ENCODE measurements at regions not wholly inside any gene's neighbourhood (a gene's known extent, or its start where the extent isn't known, plus 50 kb on each side); places are given as distances from the start of the nearest gene placed in this dataset.

DNA sequence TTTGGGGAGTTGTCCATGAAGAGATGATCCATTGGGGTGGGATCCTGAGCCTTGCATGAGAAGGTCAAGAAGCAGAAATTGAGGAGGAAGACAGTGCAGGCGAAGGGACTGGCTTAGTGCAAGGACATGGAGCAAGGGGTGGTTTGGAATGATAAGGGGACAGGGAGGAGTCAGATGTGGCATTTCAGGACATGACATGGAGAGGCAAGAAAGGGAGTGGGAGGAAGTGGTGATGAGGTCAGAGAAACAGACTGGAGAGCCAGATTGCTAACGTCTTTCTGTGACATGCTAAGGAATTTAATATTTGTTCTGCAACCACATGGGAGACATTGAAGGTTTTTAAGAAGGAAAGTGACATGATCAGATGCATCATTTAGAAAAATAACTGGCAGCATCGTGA is 346.8 kb upstream of the FMN2 start:
- Histone ChIP-seq H3K27me3 (no peaks in the 10 kb centered on the region), H3K4me3 (no peak overlapping the region), H3K27ac (no peak overlapping the region), H3K36me3 (no peaks in the 10 kb centered on the region), H3K9me3 (no peaks in the 10 kb centered on the region), H3K4me1 (no peaks in the 10 kb centered on the region)
- intact Hi-C loops (cut with DNase I; ENCODE audit: low total_unique reads): no loop called here
- no peak for TF ChIP-seq POLR2AphosphoS5 (IDR thresholded peaks at IDR 0.05)
- TF ChIP-seq, protein P1, sequence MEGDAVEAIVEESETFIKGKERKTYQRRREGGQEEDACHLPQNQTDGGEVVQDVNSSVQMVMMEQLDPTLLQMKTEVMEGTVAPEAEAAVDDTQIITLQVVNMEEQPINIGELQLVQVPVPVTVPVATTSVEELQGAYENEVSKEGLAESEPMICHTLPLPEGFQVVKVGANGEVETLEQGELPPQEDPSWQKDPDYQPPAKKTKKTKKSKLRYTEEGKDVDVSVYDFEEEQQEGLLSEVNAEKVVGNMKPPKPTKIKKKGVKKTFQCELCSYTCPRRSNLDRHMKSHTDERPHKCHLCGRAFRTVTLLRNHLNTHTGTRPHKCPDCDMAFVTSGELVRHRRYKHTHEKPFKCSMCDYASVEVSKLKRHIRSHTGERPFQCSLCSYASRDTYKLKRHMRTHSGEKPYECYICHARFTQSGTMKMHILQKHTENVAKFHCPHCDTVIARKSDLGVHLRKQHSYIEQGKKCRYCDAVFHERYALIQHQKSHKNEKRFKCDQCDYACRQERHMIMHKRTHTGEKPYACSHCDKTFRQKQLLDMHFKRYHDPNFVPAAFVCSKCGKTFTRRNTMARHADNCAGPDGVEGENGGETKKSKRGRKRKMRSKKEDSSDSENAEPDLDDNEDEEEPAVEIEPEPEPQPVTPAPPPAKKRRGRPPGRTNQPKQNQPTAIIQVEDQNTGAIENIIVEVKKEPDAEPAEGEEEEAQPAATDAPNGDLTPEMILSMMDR (IDR thresholded peaks at IDR 0.05): no peak
- no peak for TF ChIP-seq POLR2A (IDR thresholded peaks at IDR 0.05)
- no peak for TF ChIP-seq EP300 (IDR thresholded peaks at IDR 0.05)
- WGBS, 5 donors: 66 to 75% (median 71%) methylated on average over 3 of the region's 3 CpGs
- DNase-seq: no peak

- Histone ChIP-seq H3K4me1 (no peaks in the 10 kb centered on the region), H3K4me3 (no peak overlapping the region), H3K36me3 (no peaks in the 10 kb centered on the region), H3K27me3 (no peaks in the 10 kb centered on the region), H3K9me3 (no peaks in the 10 kb centered on the region), H3K27ac (no peak overlapping the region)
- WGBS, 5 donors: 77 to 89% (median 78%) methylated on average over 2 of the region's 2 CpGs
- no peak for DNase-seq
- TF ChIP-seq EP300 (IDR thresholded peaks at IDR 0.05): no peak
- TF ChIP-seq, protein P1 (IDR thresholded peaks at IDR 0.05): no peak
- TF ChIP-seq POLR2AphosphoS5 (IDR thresholded peaks at IDR 0.05): no peak
- TF ChIP-seq POLR2A (IDR thresholded peaks at IDR 0.05): no peak
- intact Hi-C loops (cut with DNase I; ENCODE audit: low total_unique reads): no loop called here
These were observed 336.4 kb upstream of the FMN2 start for GRCh38 chr1:239755107-239755912.

DNA sequence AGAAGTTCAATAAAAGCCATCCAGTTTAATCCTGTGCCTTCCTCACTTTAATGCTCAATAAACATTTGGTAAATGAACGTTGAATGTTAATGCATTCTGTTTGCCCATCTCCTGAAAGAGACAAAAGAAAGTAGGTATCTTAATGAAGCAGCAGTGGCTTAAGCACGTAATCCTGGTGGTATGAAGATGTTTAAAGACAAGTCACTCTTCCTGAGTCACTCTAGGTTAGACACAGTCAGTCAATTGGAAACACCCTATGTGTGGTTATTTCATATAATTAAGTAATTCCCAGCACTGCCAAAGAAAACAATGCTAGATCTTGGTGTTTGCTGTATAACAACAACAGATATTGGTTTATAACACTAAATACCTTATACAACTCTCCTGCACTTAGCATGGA is 334.0 kb upstream of the FMN2 start:
- Histone ChIP-seq H3K4me3 (no peak overlapping the region), H3K9me3 (no peaks in the 10 kb centered on the region), H3K36me3 (no peaks in the 10 kb centered on the region), H3K27me3 (no peaks in the 10 kb centered on the region), H3K4me1 (peaks cover 0 to 5% (median 0%) of the 10 kb centered on the region in 4 donors), H3K27ac (no peak overlapping the region)
- 79 to 90% (median 85%) methylated on average over 2 of the region's 2 CpGs for WGBS, 5 donors
- DNase-seq: no peak
- intact Hi-C loops (cut with DNase I; ENCODE audit: low total_unique reads): no loop called here
- TF ChIP-seq POLR2AphosphoS5 (IDR thresholded peaks at IDR 0.05): no peak
- TF ChIP-seq, protein P1 (IDR thresholded peaks at IDR 0.05): no peak
- TF ChIP-seq EP300 (IDR thresholded peaks at IDR 0.05): no peak
- TF ChIP-seq POLR2A (IDR thresholded peaks at IDR 0.05): no peak

GRCh38 chr1:239758756-239759155 is 332.9 kb upstream of the FMN2 start:
- Histone ChIP-seq H3K27ac (no peak overlapping the region), H3K9me3 (no peaks in the 10 kb centered on the region), H3K4me1 (peaks cover 0 to 5% (median 0%) of the 10 kb centered on the region in 4 donors), H3K4me3 (no peak overlapping the region), H3K36me3 (no peaks in the 10 kb centered on the region), H3K27me3 (no peaks in the 10 kb centered on the region)
- WGBS, 5 donors: 90 to 96% (median 94%) methylated on average over 3 of the region's 3 CpGs
- intact Hi-C loops (cut with DNase I; ENCODE audit: low total_unique reads): no loop called here
- DNase-seq: no peak
- TF ChIP-seq, protein P1 (IDR thresholded peaks at IDR 0.05): no peak
- TF ChIP-seq POLR2AphosphoS5 (IDR thresholded peaks at IDR 0.05) (no peak), POLR2A (IDR thresholded peaks at IDR 0.05) (no peak)

All from stomach (tissue), 8 donors.